IPS DF 4.7 (cell line): ENCODE measurements at regions not wholly inside any gene's neighbourhood (a gene's known extent, or its start where the extent isn't known, plus 50 kb on each side); places are given as distances from the start of the nearest gene placed in this dataset.
"Not testable (repeated sequence)": the region's sequence is repeated elsewhere in the genome, so short reads cannot be mapped to it uniquely, and the experiment has no call there.

Experiments used
- DNase-seq: peaks from one replicate; pipeline ENCODE4 v3.0.0-alpha.2; 2013; ENCODE audit warnings: low spot score; ENCODE audit errors: extremely low read depth

- DNase-seq: no peak
Observed at GRCh38 chr14:104476437-104476836, 103.1 kb upstream of the C14orf180 start.

- DNase-seq: no peak
Observed at GRCh38 chr14:104477117-104477623, 102.4 kb upstream of the C14orf180 start.

- no peak for DNase-seq
Observed at GRCh38 chr14:104477666-104478380, 101.7 kb upstream of the C14orf180 start.

GRCh38 chr14:104478656-104479055, 100.9 kb upstream of the C14orf180 start:
- DNase-seq: no peak

GRCh38 chr14:104479901-104480300, 99.7 kb upstream of the C14orf180 start:
- no peak for DNase-seq

GRCh38 chr14:104481323-104481722, 98.2 kb upstream of the C14orf180 start:
- DNase-seq: no peak

GRCh38 chr14:104482017-104482416, 97.5 kb upstream of the C14orf180 start:
- DNase-seq: not testable (repeated sequence)

GRCh38 chr14:104486222-104486923, 93.2 kb upstream of the C14orf180 start:
- DNase-seq: no peak

- no peak for DNase-seq
Observed at GRCh38 chr14:104494483-104494882, 85.1 kb upstream of the C14orf180 start.

GRCh38 chr14:104496095-104496494, 83.5 kb upstream of the C14orf180 start:
- DNase-seq: no peak

- no peak for DNase-seq
Observed at GRCh38 chr14:104499784-104500760, 79.5 kb upstream of the C14orf180 start.

GRCh38 chr14:104502060-104502459, 77.5 kb upstream of the C14orf180 start:
- DNase-seq: no peak

GRCh38 chr14:104503691-104504090, 75.9 kb upstream of the C14orf180 start:
- no peak for DNase-seq

GRCh38 chr14:104504172-104504735, 75.3 kb upstream of the C14orf180 start:
- DNase-seq: no peak

- no peak for DNase-seq
Observed at GRCh38 chr14:104505085-104506074, 74.2 kb upstream of the C14orf180 start.

GRCh38 chr14:104506461-104507253, 72.9 kb upstream of the C14orf180 start:
- DNase-seq: no peak

- DNase-seq: no peak
Observed at GRCh38 chr14:104507443-104507842, 72.1 kb upstream of the C14orf180 start.

- no peak for DNase-seq
Observed at GRCh38 chr14:104509673-104510072, 69.9 kb upstream of the C14orf180 start.

GRCh38 chr14:104510216-104510615, 69.3 kb upstream of the C14orf180 start:
- DNase-seq: no peak
